ENCODE measurements at regions not wholly inside any gene's neighbourhood (a gene's known extent, or its start where the extent isn't known, plus 50 kb on each side); places are given as distances from the start of the nearest gene placed in this dataset.

DNA sequence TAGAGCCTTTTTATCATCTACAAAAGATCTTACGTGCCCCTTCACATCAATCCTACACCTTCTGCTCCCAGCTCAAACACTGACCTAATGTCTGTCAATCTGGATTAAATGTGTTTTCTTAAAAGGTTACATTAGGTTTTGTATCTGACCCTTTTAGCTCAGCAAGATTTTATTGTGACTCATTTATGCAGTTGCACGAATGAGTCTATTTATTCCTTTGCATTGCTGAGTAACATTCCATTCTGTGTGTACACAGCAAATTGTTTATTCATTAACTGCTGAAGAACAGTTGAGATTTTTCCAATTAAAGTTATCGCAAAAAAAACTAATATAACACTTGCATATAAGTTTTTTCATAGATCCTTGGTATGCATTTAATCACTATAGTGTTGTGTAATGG is 253.9 kb upstream of the GPC6 start (continued):
- TF ChIP-seq, protein P1, sequence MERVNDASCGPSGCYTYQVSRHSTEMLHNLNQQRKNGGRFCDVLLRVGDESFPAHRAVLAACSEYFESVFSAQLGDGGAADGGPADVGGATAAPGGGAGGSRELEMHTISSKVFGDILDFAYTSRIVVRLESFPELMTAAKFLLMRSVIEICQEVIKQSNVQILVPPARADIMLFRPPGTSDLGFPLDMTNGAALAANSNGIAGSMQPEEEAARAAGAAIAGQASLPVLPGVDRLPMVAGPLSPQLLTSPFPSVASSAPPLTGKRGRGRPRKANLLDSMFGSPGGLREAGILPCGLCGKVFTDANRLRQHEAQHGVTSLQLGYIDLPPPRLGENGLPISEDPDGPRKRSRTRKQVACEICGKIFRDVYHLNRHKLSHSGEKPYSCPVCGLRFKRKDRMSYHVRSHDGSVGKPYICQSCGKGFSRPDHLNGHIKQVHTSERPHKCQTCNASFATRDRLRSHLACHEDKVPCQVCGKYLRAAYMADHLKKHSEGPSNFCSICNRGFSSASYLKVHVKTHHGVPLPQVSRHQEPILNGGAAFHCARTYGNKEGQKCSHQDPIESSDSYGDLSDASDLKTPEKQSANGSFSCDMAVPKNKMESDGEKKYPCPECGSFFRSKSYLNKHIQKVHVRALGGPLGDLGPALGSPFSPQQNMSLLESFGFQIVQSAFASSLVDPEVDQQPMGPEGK (CRISPR knock-in tag; IDR thresholded peaks at IDR 0.05; ENCODE audit: borderline replicate concordance), result no peak
- TF ChIP-seq TCF4 (CRISPR knock-in tag; IDR thresholded peaks at IDR 0.05; ENCODE audit: borderline replicate concordance), result no peak

DNA sequence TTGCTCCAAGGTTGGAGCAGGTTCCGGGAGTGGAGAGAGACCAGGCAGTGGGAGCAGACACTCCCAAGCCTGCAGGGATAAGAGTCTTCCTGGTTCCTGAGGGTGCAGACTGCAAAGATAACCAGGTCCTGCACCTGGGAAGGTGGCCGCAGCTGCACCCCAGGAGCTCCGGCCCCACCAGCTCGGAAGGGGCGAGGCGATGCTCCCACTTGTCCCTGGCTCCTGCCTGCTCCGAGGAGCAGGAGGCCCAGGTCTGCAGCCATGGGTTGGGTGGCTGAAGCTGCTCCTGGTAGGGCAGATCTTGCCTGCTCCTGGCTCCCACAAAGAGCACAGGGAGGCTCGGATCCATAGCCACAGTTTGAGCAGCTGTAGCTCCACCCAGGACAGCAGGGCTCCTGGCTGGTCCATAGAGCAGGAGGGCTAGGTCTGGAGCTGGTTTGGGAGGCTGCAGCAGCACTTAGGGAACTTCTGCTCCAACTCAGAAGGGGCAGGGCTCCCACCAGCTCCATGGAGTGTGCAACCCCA is 251.6 kb upstream of the GPC6 start:
- no peak for TF ChIP-seq CSDC2 (CRISPR knock-in tag; IDR thresholded peaks at IDR 0.05)
- no peak for TF ChIP-seq PPARA (CRISPR knock-in tag; IDR thresholded peaks at IDR 0.05; ENCODE audit: borderline replicate concordance)
- no peak for TF ChIP-seq ESRRG (CRISPR knock-in tag; IDR thresholded peaks at IDR 0.05)
- TF ChIP-seq, protein P1 (CRISPR knock-in tag; IDR thresholded peaks at IDR 0.05; ENCODE audit: borderline replicate concordance), result no peak
- TF ChIP-seq TOX (CRISPR knock-in tag; IDR thresholded peaks at IDR 0.05; ENCODE audit: borderline replicate concordance), result no peak
- no peak for TF ChIP-seq SNAI2 (CRISPR knock-in tag; IDR thresholded peaks at IDR 0.05)
- TF ChIP-seq BACH2 (CRISPR knock-in tag; IDR thresholded peaks at IDR 0.05; ENCODE audit: borderline replicate concordance), result no peak
- TF ChIP-seq ARNTL (CRISPR knock-in tag; IDR thresholded peaks at IDR 0.05; ENCODE audit: borderline replicate concordance, low read depth), result no peak

DNA sequence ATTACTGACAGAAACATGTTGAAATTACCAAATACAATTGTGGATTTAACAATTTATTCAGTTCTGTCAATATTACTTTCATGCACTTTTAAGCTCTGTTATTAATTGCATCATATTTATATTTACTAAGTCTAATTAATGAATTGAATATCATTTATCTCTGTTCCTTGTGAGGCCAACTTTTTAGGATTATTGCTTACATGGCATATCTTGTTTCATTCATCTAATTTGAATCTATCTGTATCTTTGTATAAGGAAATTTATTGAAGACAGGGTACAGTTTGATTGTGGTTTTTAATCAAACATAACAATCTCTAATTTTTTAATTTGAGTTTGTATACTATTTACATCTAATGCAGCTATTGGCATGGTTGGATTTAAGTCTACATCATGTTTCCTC is 249.9 kb upstream of the GPC6 start:
- no peak for TF ChIP-seq ZNF8 (CRISPR knock-in tag; IDR thresholded peaks at IDR 0.05)
- no peak for TF ChIP-seq PPARA (CRISPR knock-in tag; IDR thresholded peaks at IDR 0.05; ENCODE audit: borderline replicate concordance)
- no peak for TF ChIP-seq ZC3H10 (CRISPR knock-in tag; IDR thresholded peaks at IDR 0.05)
- TF ChIP-seq ISL1 (CRISPR knock-in tag; IDR thresholded peaks at IDR 0.05), result no peak
- TF ChIP-seq, protein P2, sequence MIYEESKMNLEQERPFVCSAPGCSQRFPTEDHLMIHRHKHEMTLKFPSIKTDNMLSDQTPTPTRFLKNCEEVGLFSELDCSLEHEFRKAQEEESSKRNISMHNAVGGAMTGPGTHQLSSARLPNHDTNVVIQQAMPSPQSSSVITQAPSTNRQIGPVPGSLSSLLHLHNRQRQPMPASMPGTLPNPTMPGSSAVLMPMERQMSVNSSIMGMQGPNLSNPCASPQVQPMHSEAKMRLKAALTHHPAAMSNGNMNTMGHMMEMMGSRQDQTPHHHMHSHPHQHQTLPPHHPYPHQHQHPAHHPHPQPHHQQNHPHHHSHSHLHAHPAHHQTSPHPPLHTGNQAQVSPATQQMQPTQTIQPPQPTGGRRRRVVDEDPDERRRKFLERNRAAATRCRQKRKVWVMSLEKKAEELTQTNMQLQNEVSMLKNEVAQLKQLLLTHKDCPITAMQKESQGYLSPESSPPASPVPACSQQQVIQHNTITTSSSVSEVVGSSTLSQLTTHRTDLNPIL (CRISPR knock-in tag; IDR thresholded peaks at IDR 0.05; ENCODE audit: low read depth), result no peak
- TF ChIP-seq CSDC2 (CRISPR knock-in tag; IDR thresholded peaks at IDR 0.05), result no peak
- TF ChIP-seq OSR1 (CRISPR knock-in tag; IDR thresholded peaks at IDR 0.05), result no peak
- no peak for TF ChIP-seq GLIS3 (CRISPR knock-in tag; IDR thresholded peaks at IDR 0.05)
- no peak for TF ChIP-seq SNAI2 (CRISPR knock-in tag; IDR thresholded peaks at IDR 0.05)
- TF ChIP-seq RARB (CRISPR knock-in tag; IDR thresholded peaks at IDR 0.05), result no peak
- TF ChIP-seq ZNF565 (CRISPR knock-in tag; conservative IDR thresholded peaks at IDR 0.05; ENCODE audit: low read depth), result no peak
- no peak for TF ChIP-seq BACH2 (CRISPR knock-in tag; IDR thresholded peaks at IDR 0.05; ENCODE audit: borderline replicate concordance)
- no peak for TF ChIP-seq ZNF70 (CRISPR knock-in tag; IDR thresholded peaks at IDR 0.05)
- TF ChIP-seq, protein P3, sequence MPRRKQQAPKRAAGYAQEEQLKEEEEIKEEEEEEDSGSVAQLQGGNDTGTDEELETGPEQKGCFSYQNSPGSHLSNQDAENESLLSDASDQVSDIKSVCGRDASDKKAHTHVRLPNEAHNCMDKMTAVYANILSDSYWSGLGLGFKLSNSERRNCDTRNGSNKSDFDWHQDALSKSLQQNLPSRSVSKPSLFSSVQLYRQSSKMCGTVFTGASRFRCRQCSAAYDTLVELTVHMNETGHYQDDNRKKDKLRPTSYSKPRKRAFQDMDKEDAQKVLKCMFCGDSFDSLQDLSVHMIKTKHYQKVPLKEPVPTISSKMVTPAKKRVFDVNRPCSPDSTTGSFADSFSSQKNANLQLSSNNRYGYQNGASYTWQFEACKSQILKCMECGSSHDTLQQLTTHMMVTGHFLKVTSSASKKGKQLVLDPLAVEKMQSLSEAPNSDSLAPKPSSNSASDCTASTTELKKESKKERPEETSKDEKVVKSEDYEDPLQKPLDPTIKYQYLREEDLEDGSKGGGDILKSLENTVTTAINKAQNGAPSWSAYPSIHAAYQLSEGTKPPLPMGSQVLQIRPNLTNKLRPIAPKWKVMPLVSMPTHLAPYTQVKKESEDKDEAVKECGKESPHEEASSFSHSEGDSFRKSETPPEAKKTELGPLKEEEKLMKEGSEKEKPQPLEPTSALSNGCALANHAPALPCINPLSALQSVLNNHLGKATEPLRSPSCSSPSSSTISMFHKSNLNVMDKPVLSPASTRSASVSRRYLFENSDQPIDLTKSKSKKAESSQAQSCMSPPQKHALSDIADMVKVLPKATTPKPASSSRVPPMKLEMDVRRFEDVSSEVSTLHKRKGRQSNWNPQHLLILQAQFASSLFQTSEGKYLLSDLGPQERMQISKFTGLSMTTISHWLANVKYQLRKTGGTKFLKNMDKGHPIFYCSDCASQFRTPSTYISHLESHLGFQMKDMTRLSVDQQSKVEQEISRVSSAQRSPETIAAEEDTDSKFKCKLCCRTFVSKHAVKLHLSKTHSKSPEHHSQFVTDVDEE (CRISPR knock-in tag; IDR thresholded peaks at IDR 0.05), result no peak
- no peak for TF ChIP-seq ZFP3 (CRISPR knock-in tag; IDR thresholded peaks at IDR 0.05)
- TF ChIP-seq, protein P1 (CRISPR knock-in tag; IDR thresholded peaks at IDR 0.05; ENCODE audit: borderline replicate concordance), result no peak
- ATAC-seq, result no peak

More for the DNA sequence above, 251.6 kb upstream of the GPC6 start:
- no peak for ATAC-seq

Measured in SK-N-SH treated with all-trans-retinoic acid at 6 μM for 48 hours (cell line).